GM12865 (cell line): ENCODE measurements at regions not wholly inside any gene's neighbourhood (a gene's known extent, or its start where the extent isn't known, plus 50 kb on each side); places are given as distances from the start of the nearest gene placed in this dataset.

Experiments used
- DNase-seq: peaks from one replicate; pipeline ENCODE4 v3.0.0; 2010; ENCODE audit warnings: low read depth
- H3K4me3 ChIP-seq: 2 replicates; pipeline ENCODE4 v1.5.1; 2011; ENCODE audit warnings: mild to moderate bottlenecking, low read depth, low read length, control low read depth
- TF ChIP-seq, protein P1 (sequence below): IDR thresholded peaks from 2 replicates; pipeline ENCODE4 v1.5.1; 2011; ENCODE audit warnings: low read length, control low read depth, low read depth, inconsistent platforms; ENCODE audit not compliant: insufficient read depth; ENCODE audit errors: missing control alignments

- TF ChIP-seq, protein P1, sequence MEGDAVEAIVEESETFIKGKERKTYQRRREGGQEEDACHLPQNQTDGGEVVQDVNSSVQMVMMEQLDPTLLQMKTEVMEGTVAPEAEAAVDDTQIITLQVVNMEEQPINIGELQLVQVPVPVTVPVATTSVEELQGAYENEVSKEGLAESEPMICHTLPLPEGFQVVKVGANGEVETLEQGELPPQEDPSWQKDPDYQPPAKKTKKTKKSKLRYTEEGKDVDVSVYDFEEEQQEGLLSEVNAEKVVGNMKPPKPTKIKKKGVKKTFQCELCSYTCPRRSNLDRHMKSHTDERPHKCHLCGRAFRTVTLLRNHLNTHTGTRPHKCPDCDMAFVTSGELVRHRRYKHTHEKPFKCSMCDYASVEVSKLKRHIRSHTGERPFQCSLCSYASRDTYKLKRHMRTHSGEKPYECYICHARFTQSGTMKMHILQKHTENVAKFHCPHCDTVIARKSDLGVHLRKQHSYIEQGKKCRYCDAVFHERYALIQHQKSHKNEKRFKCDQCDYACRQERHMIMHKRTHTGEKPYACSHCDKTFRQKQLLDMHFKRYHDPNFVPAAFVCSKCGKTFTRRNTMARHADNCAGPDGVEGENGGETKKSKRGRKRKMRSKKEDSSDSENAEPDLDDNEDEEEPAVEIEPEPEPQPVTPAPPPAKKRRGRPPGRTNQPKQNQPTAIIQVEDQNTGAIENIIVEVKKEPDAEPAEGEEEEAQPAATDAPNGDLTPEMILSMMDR: no peak
- no peak for DNase-seq
- H3K4me3 ChIP-seq: no peak overlapping the region
Measured at GRCh38 chr3:81426826-81427577, 334.4 kb downstream of the GBE1 start.

GRCh38 chr3:81425198-81425868 is 336.1 kb downstream of the GBE1 start:
- TF ChIP-seq, protein P1: no peak
- no peak overlapping the region for H3K4me3 ChIP-seq
- DNase-seq: no peak

- TF ChIP-seq, protein P1: peak; percentile 22
- DNase-seq: no peak
Measured at GRCh38 chr3:81419228-81419627, 342.2 kb downstream of the GBE1 start.

GRCh38 chr3:81416812-81417211 is 344.6 kb downstream of the GBE1 start:
- H3K4me3 ChIP-seq: no peak overlapping the region
- TF ChIP-seq, protein P1: no peak
- DNase-seq: no peak

More at GRCh38 chr3:81419228-81419627, 342.2 kb downstream of the GBE1 start:
- no peak overlapping the region for H3K4me3 ChIP-seq

GRCh38 chr3:81406318-81406717 is 355.1 kb downstream of the GBE1 start:
- DNase-seq: no peak
- TF ChIP-seq, protein P1: no peak
- H3K4me3 ChIP-seq: no peak overlapping the region

- peak; percentile 18 for DNase-seq
- H3K4me3 ChIP-seq: no peak overlapping the region
- TF ChIP-seq, protein P1: no peak
Measured at GRCh38 chr3:81395739-81396513, 365.5 kb downstream of the GBE1 start.
